ENCODE measurements at regions not wholly inside any gene's neighbourhood (a gene's known extent, or its start where the extent isn't known, plus 50 kb on each side); places are given as distances from the start of the nearest gene placed in this dataset.
"Not testable (repeated sequence)": the region's sequence is repeated elsewhere in the genome, so short reads cannot be mapped to it uniquely, and the experiment has no call there.

DNA sequence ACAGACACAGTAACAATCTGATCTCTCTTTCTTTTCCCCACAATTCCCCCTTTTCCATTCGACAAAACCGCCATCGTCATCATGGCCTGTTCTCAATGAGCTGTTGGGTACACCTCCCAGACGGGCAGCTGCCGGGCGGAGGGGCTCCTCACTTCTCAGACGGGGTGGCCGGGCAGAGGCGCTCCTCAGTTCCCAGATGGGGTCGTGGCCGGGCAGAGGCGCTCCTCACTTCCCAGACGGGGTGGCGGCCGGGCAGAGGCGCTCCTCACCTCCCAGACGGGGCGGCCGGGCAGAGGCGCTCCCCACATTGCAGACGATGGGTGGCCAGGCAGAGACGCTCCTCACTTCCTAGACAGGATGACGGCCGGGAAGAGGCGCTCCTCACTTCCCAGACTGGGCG is 415.5 kb downstream of the RSL24D1 start:
- TF ChIP-seq, protein P1, sequence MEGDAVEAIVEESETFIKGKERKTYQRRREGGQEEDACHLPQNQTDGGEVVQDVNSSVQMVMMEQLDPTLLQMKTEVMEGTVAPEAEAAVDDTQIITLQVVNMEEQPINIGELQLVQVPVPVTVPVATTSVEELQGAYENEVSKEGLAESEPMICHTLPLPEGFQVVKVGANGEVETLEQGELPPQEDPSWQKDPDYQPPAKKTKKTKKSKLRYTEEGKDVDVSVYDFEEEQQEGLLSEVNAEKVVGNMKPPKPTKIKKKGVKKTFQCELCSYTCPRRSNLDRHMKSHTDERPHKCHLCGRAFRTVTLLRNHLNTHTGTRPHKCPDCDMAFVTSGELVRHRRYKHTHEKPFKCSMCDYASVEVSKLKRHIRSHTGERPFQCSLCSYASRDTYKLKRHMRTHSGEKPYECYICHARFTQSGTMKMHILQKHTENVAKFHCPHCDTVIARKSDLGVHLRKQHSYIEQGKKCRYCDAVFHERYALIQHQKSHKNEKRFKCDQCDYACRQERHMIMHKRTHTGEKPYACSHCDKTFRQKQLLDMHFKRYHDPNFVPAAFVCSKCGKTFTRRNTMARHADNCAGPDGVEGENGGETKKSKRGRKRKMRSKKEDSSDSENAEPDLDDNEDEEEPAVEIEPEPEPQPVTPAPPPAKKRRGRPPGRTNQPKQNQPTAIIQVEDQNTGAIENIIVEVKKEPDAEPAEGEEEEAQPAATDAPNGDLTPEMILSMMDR (IDR thresholded peaks at IDR 0.05), result not testable (repeated sequence)
- TF ChIP-seq POLR2AphosphoS5 (IDR thresholded peaks at IDR 0.05; ENCODE audit: low read depth, low read length); RAD21 (IDR thresholded peaks at IDR 0.05; ENCODE audit: low read length); MAX (IDR thresholded peaks at IDR 0.05; ENCODE audit: low read depth); SIN3A (IDR thresholded peaks at IDR 0.05; ENCODE audit: borderline replicate concordance, low read depth, low read length); TAF1 (IDR thresholded peaks at IDR 0.05; ENCODE audit: borderline replicate concordance, low read depth, low read length); YY1 (IDR thresholded peaks at IDR 0.05; ENCODE audit: low read depth): not testable (repeated sequence)
